WTC11 (cell line): ENCODE measurements at regions not wholly inside any gene's neighbourhood (a gene's known extent, or its start where the extent isn't known, plus 50 kb on each side); places are given as distances from the start of the nearest gene placed in this dataset.

Experiments used
- ATAC-seq: fragments of 200-7000 bp; cut with Tn5 transposase; 2 replicates; pipeline ENCODE4 v1.10.0; 2021; ENCODE audit warnings: mild to moderate bottlenecking, moderate library complexity
- CTCF ChIA-PET: fragments of 300-600 bp; sonication (Branson Sonifier 250); formaldehyde crosslinking; loops from one replicate; lab custom pipeline; 2021; ENCODE audit warnings: antibody characterized with exemption; lab: Charles Lee
- POLR2A ChIA-PET: fragments of 350-600 bp; sonication (Branson Sonifier 250); formaldehyde crosslinking; loops from one replicate; lab custom pipeline; 2021; ENCODE audit warnings: antibody characterized with exemption; lab: Charles Lee
- DNase-seq: peaks from one replicate; pipeline ENCODE4 v3.0.0; 2021; ENCODE audit warnings: low spot score
- H3K27ac Mint-ChIP-seq: 2 replicates; pipeline ENCODE4 v1.8.0; 2021; ENCODE audit warnings: mixed read lengths
- H3K27me3 Mint-ChIP-seq: 2 replicates; pipeline ENCODE4 v1.8.0; 2021; ENCODE audit warnings: low read depth, mild to moderate bottlenecking, moderate library complexity, mixed read lengths
- H3K36me3 Mint-ChIP-seq: 2 replicates; pipeline ENCODE4 v1.8.0; 2021; ENCODE audit warnings: mixed read lengths
- H3K4me1 Mint-ChIP-seq: 2 replicates; pipeline ENCODE4 v1.8.0; 2022; ENCODE audit warnings: mixed read lengths
- H3K4me3 Mint-ChIP-seq: 2 replicates; pipeline ENCODE4 v1.8.0; 2021; ENCODE audit warnings: mild to moderate bottlenecking, moderate library complexity, mixed read lengths
- H3K9me3 Mint-ChIP-seq: 2 replicates; pipeline ENCODE4 v1.8.0; 2021; ENCODE audit warnings: mixed read lengths
- AFF4 ChIP-seq: sonication (generic); formaldehyde crosslinking; IDR thresholded peaks from 2 replicates; pipeline ENCODE4 v1.8.1; 2023; ENCODE audit warnings: mild to moderate bottlenecking, missing genetic modification reagents, borderline replicate concordance
- ATF2 ChIP-seq: sonication (generic); formaldehyde crosslinking; IDR thresholded peaks from 2 replicates; pipeline ENCODE4 v1.8.1; 2022; ENCODE audit warnings: low read depth, missing genetic modification reagents, borderline replicate concordance
- ATF6 ChIP-seq: sonication (generic); formaldehyde crosslinking; IDR thresholded peaks from 2 replicates; pipeline ENCODE4 v1.8.1; 2023; ENCODE audit warnings: mild to moderate bottlenecking, missing genetic modification reagents
- CBFB ChIP-seq: sonication (generic); formaldehyde crosslinking; IDR thresholded peaks from 2 replicates; pipeline ENCODE4 v1.8.1; 2022; ENCODE audit warnings: mild to moderate bottlenecking, low read depth, missing genetic modification reagents
- EMX1 ChIP-seq: fragments of 250-450 bp; sonication (Bioruptor Pico); IDR thresholded peaks from 2 replicates; pipeline ENCODE4 v1.8.0; 2021; ENCODE audit warnings: mild to moderate bottlenecking
- ESRRA ChIP-seq: sonication (generic); formaldehyde crosslinking; IDR thresholded peaks from 2 replicates; pipeline ENCODE4 v1.8.1; 2022; ENCODE audit warnings: mild to moderate bottlenecking, missing genetic modification reagents, borderline replicate concordance
- FOXP1 ChIP-seq: sonication (generic); formaldehyde crosslinking; IDR thresholded peaks from 2 replicates; pipeline ENCODE4 v1.8.0; 2022; ENCODE audit warnings: missing genetic modification reagents, mild to moderate bottlenecking, moderate library complexity, borderline replicate concordance
- HMGA2 ChIP-seq: fragments of 250-450 bp; sonication (Bioruptor Pico); IDR thresholded peaks from 2 replicates; pipeline ENCODE4 v1.4.0; 2021; ENCODE audit warnings: mild to moderate bottlenecking, moderate library complexity
- NFATC4 ChIP-seq: fragments of 250-450 bp; sonication (Bioruptor Pico); IDR thresholded peaks from 2 replicates; pipeline ENCODE4 v1.9.0; 2021; ENCODE audit warnings: mild to moderate bottlenecking
- NFE2L1 ChIP-seq: sonication (generic); formaldehyde crosslinking; IDR thresholded peaks from 2 replicates; pipeline ENCODE4 v1.8.1; 2023; ENCODE audit warnings: missing genetic modification reagents
- TCF7 ChIP-seq: sonication (generic); formaldehyde crosslinking; IDR thresholded peaks from 2 replicates; pipeline ENCODE4 v1.8.0; 2022; ENCODE audit warnings: mild to moderate bottlenecking, low read depth, missing genetic modification reagents, moderate library complexity
- TEAD4 ChIP-seq: sonication (generic); formaldehyde crosslinking; IDR thresholded peaks from 2 replicates; pipeline ENCODE4 v1.8.0; 2022; ENCODE audit warnings: mild to moderate bottlenecking, missing genetic modification reagents
- ZMAT4 ChIP-seq: fragments of 250-450 bp; sonication (Bioruptor Pico); IDR thresholded peaks from 2 replicates; pipeline ENCODE4 v1.9.0; 2021; ENCODE audit warnings: mild to moderate bottlenecking
- ZNF263 ChIP-seq: sonication (generic); formaldehyde crosslinking; IDR thresholded peaks from 2 replicates; pipeline ENCODE4 v1.8.1; 2022; ENCODE audit warnings: low read depth, mild to moderate bottlenecking, moderate library complexity, missing genetic modification reagents
- ZNF423 ChIP-seq: fragments of 250-450 bp; sonication (Bioruptor Pico); IDR thresholded peaks from 2 replicates; pipeline ENCODE4 v2.1.2; 2022; ENCODE audit warnings: mild to moderate bottlenecking, moderate library complexity
- ZNF425 ChIP-seq: fragments of 250-450 bp; sonication (Bioruptor Pico); conservative IDR thresholded peaks from 2 replicates; pipeline ENCODE4 v1.9.0; 2021; ENCODE audit warnings: mild to moderate bottlenecking
- TF ChIP-seq, protein P1 (sequence below): fragments of 250-450 bp; sonication (Bioruptor Pico); IDR thresholded peaks from 2 replicates; pipeline ENCODE4 v1.9.0; 2021; ENCODE audit warnings: mild to moderate bottlenecking
- TF ChIP-seq, protein P2 (sequence below): sonication (generic); formaldehyde crosslinking; IDR thresholded peaks from 2 replicates; pipeline ENCODE4 v1.8.0; 2022; ENCODE audit warnings: missing genetic modification reagents
- TF ChIP-seq, protein P3 (sequence below): fragments of 250-450 bp; sonication (Bioruptor Pico); IDR thresholded peaks from 2 replicates; pipeline ENCODE4 v1.9.0; 2021; ENCODE audit warnings: moderate library complexity, mild to moderate bottlenecking, inconsistent platforms, borderline replicate concordance

GRCh38 chr9:75414371-75415160 lies 326.3 kb downstream of the OSTF1 start:
- Mint-ChIP-seq H3K36me3 (peaks cover 6% of the 10 kb centered on the region), H3K9me3 (peaks cover 26% of the 10 kb centered on the region), H3K27me3 (no peaks in the 10 kb centered on the region; the same call in 1 of the 2 replicates), H3K4me3 (no peak overlapping the region), H3K4me1 (peaks cover 19% of the 10 kb centered on the region), H3K27ac (0 out of 2 replicates have a peak overlapping the region, but pooled peaks have one; percentile 13)
- ATAC-seq (no peak), DNase-seq (no peak)
- ChIA-PET CTCF (no interaction called here), POLR2A (no interaction called here)
- TF ChIP-seq AFF4 (CRISPR knock-in tag) (no peak), ZMAT4 (no peak), TEAD4 (CRISPR knock-in tag) (no peak), FOXP1 (CRISPR knock-in tag) (no peak), ZNF263 (CRISPR knock-in tag) (no peak), ZNF423 (CRISPR knock-in tag) (no peak), ATF6 (CRISPR knock-in tag) (no peak), NFATC4 (CRISPR knock-in tag) (no peak), NFE2L1 (CRISPR knock-in tag) (no peak), EMX1 (CRISPR knock-in tag) (no peak), CBFB (no peak), ZNF425 (CRISPR knock-in tag) (no peak), ATF2 (CRISPR knock-in tag) (no peak), TCF7 (no peak), HMGA2 (CRISPR knock-in tag) (no peak), ESRRA (CRISPR knock-in tag) (no peak)
- TF ChIP-seq, protein P1, sequence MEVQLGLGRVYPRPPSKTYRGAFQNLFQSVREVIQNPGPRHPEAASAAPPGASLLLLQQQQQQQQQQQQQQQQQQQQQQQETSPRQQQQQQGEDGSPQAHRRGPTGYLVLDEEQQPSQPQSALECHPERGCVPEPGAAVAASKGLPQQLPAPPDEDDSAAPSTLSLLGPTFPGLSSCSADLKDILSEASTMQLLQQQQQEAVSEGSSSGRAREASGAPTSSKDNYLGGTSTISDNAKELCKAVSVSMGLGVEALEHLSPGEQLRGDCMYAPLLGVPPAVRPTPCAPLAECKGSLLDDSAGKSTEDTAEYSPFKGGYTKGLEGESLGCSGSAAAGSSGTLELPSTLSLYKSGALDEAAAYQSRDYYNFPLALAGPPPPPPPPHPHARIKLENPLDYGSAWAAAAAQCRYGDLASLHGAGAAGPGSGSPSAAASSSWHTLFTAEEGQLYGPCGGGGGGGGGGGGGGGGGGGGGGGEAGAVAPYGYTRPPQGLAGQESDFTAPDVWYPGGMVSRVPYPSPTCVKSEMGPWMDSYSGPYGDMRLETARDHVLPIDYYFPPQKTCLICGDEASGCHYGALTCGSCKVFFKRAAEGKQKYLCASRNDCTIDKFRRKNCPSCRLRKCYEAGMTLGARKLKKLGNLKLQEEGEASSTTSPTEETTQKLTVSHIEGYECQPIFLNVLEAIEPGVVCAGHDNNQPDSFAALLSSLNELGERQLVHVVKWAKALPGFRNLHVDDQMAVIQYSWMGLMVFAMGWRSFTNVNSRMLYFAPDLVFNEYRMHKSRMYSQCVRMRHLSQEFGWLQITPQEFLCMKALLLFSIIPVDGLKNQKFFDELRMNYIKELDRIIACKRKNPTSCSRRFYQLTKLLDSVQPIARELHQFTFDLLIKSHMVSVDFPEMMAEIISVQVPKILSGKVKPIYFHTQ (CRISPR knock-in tag) = no peak
- TF ChIP-seq, protein P2, sequence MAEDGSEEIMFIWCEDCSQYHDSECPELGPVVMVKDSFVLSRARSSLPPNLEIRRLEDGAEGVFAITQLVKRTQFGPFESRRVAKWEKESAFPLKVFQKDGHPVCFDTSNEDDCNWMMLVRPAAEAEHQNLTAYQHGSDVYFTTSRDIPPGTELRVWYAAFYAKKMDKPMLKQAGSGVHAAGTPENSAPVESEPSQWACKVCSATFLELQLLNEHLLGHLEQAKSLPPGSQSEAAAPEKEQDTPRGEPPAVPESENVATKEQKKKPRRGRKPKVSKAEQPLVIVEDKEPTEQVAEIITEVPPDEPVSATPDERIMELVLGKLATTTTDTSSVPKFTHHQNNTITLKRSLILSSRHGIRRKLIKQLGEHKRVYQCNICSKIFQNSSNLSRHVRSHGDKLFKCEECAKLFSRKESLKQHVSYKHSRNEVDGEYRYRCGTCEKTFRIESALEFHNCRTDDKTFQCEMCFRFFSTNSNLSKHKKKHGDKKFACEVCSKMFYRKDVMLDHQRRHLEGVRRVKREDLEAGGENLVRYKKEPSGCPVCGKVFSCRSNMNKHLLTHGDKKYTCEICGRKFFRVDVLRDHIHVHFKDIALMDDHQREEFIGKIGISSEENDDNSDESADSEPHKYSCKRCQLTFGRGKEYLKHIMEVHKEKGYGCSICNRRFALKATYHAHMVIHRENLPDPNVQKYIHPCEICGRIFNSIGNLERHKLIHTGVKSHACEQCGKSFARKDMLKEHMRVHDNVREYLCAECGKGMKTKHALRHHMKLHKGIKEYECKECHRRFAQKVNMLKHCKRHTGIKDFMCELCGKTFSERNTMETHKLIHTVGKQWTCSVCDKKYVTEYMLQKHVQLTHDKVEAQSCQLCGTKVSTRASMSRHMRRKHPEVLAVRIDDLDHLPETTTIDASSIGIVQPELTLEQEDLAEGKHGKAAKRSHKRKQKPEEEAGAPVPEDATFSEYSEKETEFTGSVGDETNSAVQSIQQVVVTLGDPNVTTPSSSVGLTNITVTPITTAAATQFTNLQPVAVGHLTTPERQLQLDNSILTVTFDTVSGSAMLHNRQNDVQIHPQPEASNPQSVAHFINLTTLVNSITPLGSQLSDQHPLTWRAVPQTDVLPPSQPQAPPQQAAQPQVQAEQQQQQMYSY (CRISPR knock-in tag) = no peak
- TF ChIP-seq, protein P3, sequence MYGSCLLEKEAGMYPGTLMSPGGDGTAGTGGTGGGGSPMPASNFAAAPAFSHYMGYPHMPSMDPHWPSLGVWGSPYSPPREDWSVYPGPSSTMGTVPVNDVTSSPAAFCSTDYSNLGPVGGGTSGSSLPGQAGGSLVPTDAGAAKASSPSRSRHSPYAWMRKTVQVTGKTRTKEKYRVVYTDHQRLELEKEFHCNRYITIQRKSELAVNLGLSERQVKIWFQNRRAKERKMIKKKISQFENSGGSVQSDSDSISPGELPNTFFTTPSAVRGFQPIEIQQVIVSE = no peak
